ENCODE measurements at regions not wholly inside any gene's neighbourhood (a gene's known extent, or its start where the extent isn't known, plus 50 kb on each side); places are given as distances from the start of the nearest gene placed in this dataset.

GRCh38 chr7:20952916-20953315, 166.2 kb upstream of the SP8 start:
- TF ChIP-seq YY1 (IDR thresholded peaks at IDR 0.05; ENCODE audit: insufficient read depth, insufficient read length) (no peak), SUZ12 (IDR thresholded peaks at IDR 0.05; ENCODE audit: extremely low read depth, insufficient read depth, insufficient read length) (no peak), ZNF274 (IDR thresholded peaks at IDR 0.05; ENCODE audit: low read depth, low read length) (no peak)
